Neural crest cell (in vitro differentiated cells): ENCODE measurements at regions not wholly inside any gene's neighbourhood (a gene's known extent, or its start where the extent isn't known, plus 50 kb on each side); places are given as distances from the start of the nearest gene placed in this dataset.

Experiments
- DNase-seq: peaks from one replicate; pipeline ENCODE4 v3.0.0; 2021; ENCODE audit warnings: low read depth, mixed read lengths, low spot score
- H3K27ac Mint-ChIP-seq: one replicate; pipeline ENCODE4 v1.8.0; 2021; ENCODE audit warnings: mild to moderate bottlenecking, mixed read lengths; ENCODE audit not compliant: unreplicated experiment
- H3K27me3 Mint-ChIP-seq: 2 replicates; pipeline ENCODE4 v1.8.0; 2021; ENCODE audit warnings: low read depth, mild to moderate bottlenecking, mixed read lengths
- H3K36me3 Mint-ChIP-seq: 2 replicates; pipeline ENCODE4 v1.8.0; 2021; ENCODE audit warnings: low read depth, mild to moderate bottlenecking, mixed read lengths
- H3K4me1 Mint-ChIP-seq: 2 replicates; pipeline ENCODE4 v1.8.0; 2021; ENCODE audit warnings: mixed read lengths
- H3K4me3 Mint-ChIP-seq: one replicate; pipeline ENCODE4 v1.8.0; 2021; ENCODE audit warnings: mild to moderate bottlenecking, mixed read lengths
- H3K9me3 Mint-ChIP-seq: 2 replicates; pipeline ENCODE4 v1.8.0; 2021; ENCODE audit warnings: mixed read lengths
- TF ChIP-seq, protein P1 (sequence below): fragments of 200-600 bp; sonication (generic); conservative IDR thresholded peaks from 2 replicates; pipeline ENCODE4 v1.5.0; 2021; ENCODE audit warnings: antibody characterized with exemption, mild to moderate bottlenecking

DNA sequence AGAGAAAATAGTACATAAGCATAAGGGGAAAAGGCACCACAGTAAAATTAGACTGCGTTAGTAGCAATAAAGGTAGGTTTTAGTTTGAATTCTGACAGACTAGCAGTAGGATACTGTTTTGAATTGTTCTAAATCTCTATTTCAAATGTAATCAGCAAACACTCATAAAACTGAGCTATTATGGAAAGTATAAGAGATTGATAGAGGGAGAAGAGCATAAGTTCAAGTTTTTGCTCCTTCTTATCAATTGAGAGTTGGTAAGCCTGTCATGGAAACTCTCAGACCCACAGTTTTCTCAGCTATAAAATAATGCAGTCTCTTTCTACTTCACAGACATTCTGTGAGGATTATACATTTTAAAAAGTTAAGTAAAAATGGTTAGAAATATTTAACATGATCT lies 840.2 kb upstream of the CNTN5 start:
- no peaks in the 10 kb centered on the region for H3K9me3 Mint-ChIP-seq
- H3K36me3 Mint-ChIP-seq: no peaks in the 10 kb centered on the region
- no peak overlapping the region for H3K27ac Mint-ChIP-seq
- no peak overlapping the region for H3K4me3 Mint-ChIP-seq
- no peak for DNase-seq
- no peaks in the 10 kb centered on the region for H3K4me1 Mint-ChIP-seq
- TF ChIP-seq, protein P1, sequence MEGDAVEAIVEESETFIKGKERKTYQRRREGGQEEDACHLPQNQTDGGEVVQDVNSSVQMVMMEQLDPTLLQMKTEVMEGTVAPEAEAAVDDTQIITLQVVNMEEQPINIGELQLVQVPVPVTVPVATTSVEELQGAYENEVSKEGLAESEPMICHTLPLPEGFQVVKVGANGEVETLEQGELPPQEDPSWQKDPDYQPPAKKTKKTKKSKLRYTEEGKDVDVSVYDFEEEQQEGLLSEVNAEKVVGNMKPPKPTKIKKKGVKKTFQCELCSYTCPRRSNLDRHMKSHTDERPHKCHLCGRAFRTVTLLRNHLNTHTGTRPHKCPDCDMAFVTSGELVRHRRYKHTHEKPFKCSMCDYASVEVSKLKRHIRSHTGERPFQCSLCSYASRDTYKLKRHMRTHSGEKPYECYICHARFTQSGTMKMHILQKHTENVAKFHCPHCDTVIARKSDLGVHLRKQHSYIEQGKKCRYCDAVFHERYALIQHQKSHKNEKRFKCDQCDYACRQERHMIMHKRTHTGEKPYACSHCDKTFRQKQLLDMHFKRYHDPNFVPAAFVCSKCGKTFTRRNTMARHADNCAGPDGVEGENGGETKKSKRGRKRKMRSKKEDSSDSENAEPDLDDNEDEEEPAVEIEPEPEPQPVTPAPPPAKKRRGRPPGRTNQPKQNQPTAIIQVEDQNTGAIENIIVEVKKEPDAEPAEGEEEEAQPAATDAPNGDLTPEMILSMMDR: no peak
- H3K27me3 Mint-ChIP-seq: no peaks in the 10 kb centered on the region

GRCh38 chr11:98180921-98181320 lies 839.8 kb upstream of the CNTN5 start:
- Mint-ChIP-seq H3K4me1 (no peaks in the 10 kb centered on the region), H3K36me3 (no peaks in the 10 kb centered on the region), H3K9me3 (no peaks in the 10 kb centered on the region), H3K27me3 (no peaks in the 10 kb centered on the region), H3K4me3 (no peak overlapping the region), H3K27ac (no peak overlapping the region)
- TF ChIP-seq, protein P1: no peak
- DNase-seq: no peak

- no peaks in the 10 kb centered on the region for H3K36me3 Mint-ChIP-seq
- peaks cover 4% of the 10 kb centered on the region for H3K9me3 Mint-ChIP-seq
- no peak overlapping the region for H3K4me3 Mint-ChIP-seq
- no peak for DNase-seq
- H3K4me1 Mint-ChIP-seq: no peaks in the 10 kb centered on the region
- H3K27ac Mint-ChIP-seq: no peak overlapping the region
- H3K27me3 Mint-ChIP-seq: no peaks in the 10 kb centered on the region
- TF ChIP-seq, protein P1: no peak
Measured at GRCh38 chr11:98183034-98183433, 837.7 kb upstream of the CNTN5 start.

- H3K9me3 Mint-ChIP-seq: peaks cover 4% of the 10 kb centered on the region
- no peaks in the 10 kb centered on the region for H3K27me3 Mint-ChIP-seq
- no peak for DNase-seq
- no peak overlapping the region for H3K27ac Mint-ChIP-seq
- H3K4me1 Mint-ChIP-seq: no peaks in the 10 kb centered on the region
- no peak overlapping the region for H3K4me3 Mint-ChIP-seq
- H3K36me3 Mint-ChIP-seq: no peaks in the 10 kb centered on the region
- TF ChIP-seq, protein P1: no peak
Measured at GRCh38 chr11:98185245-98185644, 835.5 kb upstream of the CNTN5 start.

DNA sequence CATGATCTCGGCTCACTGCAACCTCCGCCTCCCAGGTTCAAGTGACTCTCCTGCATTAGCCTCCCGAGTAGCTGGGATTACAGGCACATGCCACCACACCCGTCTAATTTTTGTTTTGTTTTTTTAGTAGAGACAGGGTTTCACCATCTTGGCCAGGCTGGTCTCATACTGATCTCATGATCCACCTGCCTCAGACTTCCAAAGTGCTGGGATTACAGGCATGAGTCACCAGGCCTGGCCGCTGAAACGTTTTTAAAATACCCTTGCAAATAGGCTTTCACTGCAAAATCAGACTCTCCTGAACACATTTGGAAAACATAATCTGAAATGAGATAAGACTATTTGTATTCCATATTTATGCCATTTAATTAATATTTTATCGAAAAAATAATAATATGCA lies 826.1 kb upstream of the CNTN5 start:
- Mint-ChIP-seq H3K36me3 (no peaks in the 10 kb centered on the region), H3K27me3 (no peaks in the 10 kb centered on the region), H3K27ac (no peak overlapping the region), H3K9me3 (no peaks in the 10 kb centered on the region), H3K4me3 (no peak overlapping the region), H3K4me1 (no peaks in the 10 kb centered on the region)
- TF ChIP-seq, protein P1: no peak
- DNase-seq: no peak

GRCh38 chr11:98195300-98195699 lies 825.4 kb upstream of the CNTN5 start:
- TF ChIP-seq, protein P1: no peak
- Mint-ChIP-seq H3K4me1 (no peaks in the 10 kb centered on the region), H3K27ac (no peak overlapping the region), H3K9me3 (no peaks in the 10 kb centered on the region), H3K27me3 (no peaks in the 10 kb centered on the region), H3K4me3 (no peak overlapping the region), H3K36me3 (no peaks in the 10 kb centered on the region)
- no peak for DNase-seq
